IgD-negative memory B cell (primary cell): ENCODE measurements at regions not wholly inside any gene's neighbourhood (a gene's known extent, or its start where the extent isn't known, plus 50 kb on each side); places are given as distances from the start of the nearest gene placed in this dataset.
"Not testable (repeated sequence)": the region's sequence is repeated elsewhere in the genome, so short reads cannot be mapped to it uniquely, and the experiment has no call there.

Source experiments
- H3K27ac Mint-ChIP-seq, 3 donors: one replicate each; pipeline ENCODE4 v1.8.0; 2020 to 2022; ENCODE audit warnings: mild to moderate bottlenecking in 3 of 3, mixed read lengths in 3 of 3, moderate library complexity in 1 of 3
- H3K27me3 Mint-ChIP-seq: one replicate; pipeline ENCODE4 v1.8.0; 2021; ENCODE audit warnings: mixed read lengths
- H3K36me3 Mint-ChIP-seq: one replicate; pipeline ENCODE4 v1.8.0; 2020; ENCODE audit warnings: mild to moderate bottlenecking, mixed read lengths
- H3K4me1 Mint-ChIP-seq, 3 donors: one replicate each; pipeline ENCODE4 v1.8.0; 2020 to 2022; ENCODE audit warnings: mixed read lengths in 3 of 3, mild to moderate bottlenecking in 1 of 3
- H3K4me3 Mint-ChIP-seq, 4 donors: one replicate each; pipeline ENCODE4 v1.8.0; 2020 to 2022; ENCODE audit warnings: mild to moderate bottlenecking in 4 of 4, mixed read lengths in 4 of 4, moderate library complexity in 3 of 4
- H3K9me3 Mint-ChIP-seq, 3 donors: one replicate each; pipeline ENCODE4 v1.8.0; 2020 to 2021; ENCODE audit warnings: mixed read lengths in 3 of 3, mild to moderate bottlenecking in 1 of 3

GRCh38 chr10:6921026-6921425 is 340.9 kb upstream of the PRKCQ start:
- H3K27me3 Mint-ChIP-seq, H3K4me3 Mint-ChIP-seq, H3K9me3 Mint-ChIP-seq, H3K36me3 Mint-ChIP-seq, H3K27ac Mint-ChIP-seq: not testable (repeated sequence)
- peaks cover 21 to 32% (median 28%) of the 10 kb centered on the region in 3 donors for H3K4me1 Mint-ChIP-seq

- H3K4me1 Mint-ChIP-seq = peaks cover 15 to 29% (median 25%) of the 10 kb centered on the region in 3 donors
- H3K36me3 Mint-ChIP-seq = no peaks in the 10 kb centered on the region
- no peaks in the 10 kb centered on the region for H3K9me3 Mint-ChIP-seq
- no peaks in the 10 kb centered on the region for H3K27me3 Mint-ChIP-seq
- peak overlapping the region in 1 of 4 donors; percentile 86 for H3K4me3 Mint-ChIP-seq
- H3K27ac Mint-ChIP-seq = no peak overlapping the region
Measured at GRCh38 chr10:6920072-6921019, 340.3 kb upstream of the PRKCQ start.

- no peaks in the 10 kb centered on the region for H3K27me3 Mint-ChIP-seq
- H3K4me1 Mint-ChIP-seq = peaks cover 13 to 22% (median 18%) of the 10 kb centered on the region in 3 donors
- H3K9me3 Mint-ChIP-seq = no peaks in the 10 kb centered on the region
- H3K27ac Mint-ChIP-seq = no peak overlapping the region
- no peaks in the 10 kb centered on the region for H3K36me3 Mint-ChIP-seq
- no peak overlapping the region for H3K4me3 Mint-ChIP-seq
Measured at GRCh38 chr10:6919077-6919476, 339.0 kb upstream of the PRKCQ start.

GRCh38 chr10:6918305-6918704 is 338.2 kb upstream of the PRKCQ start:
- H3K27ac Mint-ChIP-seq = peak overlapping the region in 1 of 3 donors; percentile 46
- H3K4me1 Mint-ChIP-seq = peaks cover 13 to 22% (median 18%) of the 10 kb centered on the region in 3 donors
- H3K4me3 Mint-ChIP-seq = no peak overlapping the region
- H3K27me3 Mint-ChIP-seq = no peaks in the 10 kb centered on the region
- no peaks in the 10 kb centered on the region for H3K36me3 Mint-ChIP-seq
- H3K9me3 Mint-ChIP-seq = no peaks in the 10 kb centered on the region

GRCh38 chr10:6917125-6917524 is 337.0 kb upstream of the PRKCQ start:
- Mint-ChIP-seq H3K4me1 (peaks cover 13 to 22% (median 18%) of the 10 kb centered on the region in 3 donors), H3K36me3 (no peaks in the 10 kb centered on the region), H3K27me3 (no peaks in the 10 kb centered on the region), H3K9me3 (no peaks in the 10 kb centered on the region), H3K27ac (no peak overlapping the region), H3K4me3 (no peak overlapping the region)

- H3K36me3 Mint-ChIP-seq = no peaks in the 10 kb centered on the region
- H3K4me1 Mint-ChIP-seq = peaks cover 13 to 22% (median 18%) of the 10 kb centered on the region in 3 donors
- no peak overlapping the region for H3K4me3 Mint-ChIP-seq
- H3K9me3 Mint-ChIP-seq = no peaks in the 10 kb centered on the region
- H3K27ac Mint-ChIP-seq = no peak overlapping the region
- no peaks in the 10 kb centered on the region for H3K27me3 Mint-ChIP-seq
Measured at GRCh38 chr10:6916601-6917000, 336.5 kb upstream of the PRKCQ start.

GRCh38 chr10:6915307-6915706 is 335.2 kb upstream of the PRKCQ start:
- H3K27ac Mint-ChIP-seq = no peak overlapping the region
- H3K4me1 Mint-ChIP-seq = peaks cover 13 to 19% (median 14%) of the 10 kb centered on the region in 3 donors
- no peaks in the 10 kb centered on the region for H3K36me3 Mint-ChIP-seq
- H3K27me3 Mint-ChIP-seq = no peaks in the 10 kb centered on the region
- H3K4me3 Mint-ChIP-seq = no peak overlapping the region
- H3K9me3 Mint-ChIP-seq = no peaks in the 10 kb centered on the region

GRCh38 chr10:6912929-6913328 is 332.9 kb upstream of the PRKCQ start:
- H3K27me3 Mint-ChIP-seq = no peaks in the 10 kb centered on the region
- H3K36me3 Mint-ChIP-seq = no peaks in the 10 kb centered on the region
- H3K4me1 Mint-ChIP-seq = peaks cover 7 to 9% (median 8%) of the 10 kb centered on the region in 3 donors
- H3K4me3 Mint-ChIP-seq = no peak overlapping the region
- peaks cover 2 to 5% (median 4%) of the 10 kb centered on the region in 3 donors for H3K9me3 Mint-ChIP-seq
- no peak overlapping the region for H3K27ac Mint-ChIP-seq

- H3K4me1 Mint-ChIP-seq = peaks cover 7 to 9% (median 8%) of the 10 kb centered on the region in 3 donors
- no peak overlapping the region for H3K27ac Mint-ChIP-seq
- no peaks in the 10 kb centered on the region for H3K36me3 Mint-ChIP-seq
- peaks cover 2 to 5% (median 4%) of the 10 kb centered on the region in 3 donors for H3K9me3 Mint-ChIP-seq
- H3K27me3 Mint-ChIP-seq = no peaks in the 10 kb centered on the region
- H3K4me3 Mint-ChIP-seq = no peak overlapping the region
Measured at GRCh38 chr10:6912424-6912823, 332.3 kb upstream of the PRKCQ start.

- Mint-ChIP-seq H3K36me3 (no peaks in the 10 kb centered on the region), H3K4me3 (no peak overlapping the region), H3K27me3 (no peaks in the 10 kb centered on the region), H3K27ac (no peak overlapping the region), H3K9me3 (peaks cover 2 to 5% (median 4%) of the 10 kb centered on the region in 3 donors), H3K4me1 (peaks cover 7 to 8% (median 8%) of the 10 kb centered on the region in 3 donors)
Measured at GRCh38 chr10:6912021-6912420, 331.9 kb upstream of the PRKCQ start.

GRCh38 chr10:6909905-6910560 is 330.0 kb upstream of the PRKCQ start:
- Mint-ChIP-seq H3K36me3 (no peaks in the 10 kb centered on the region), H3K4me1 (no peaks in the 10 kb centered on the region), H3K27ac (no peak overlapping the region), H3K9me3 (peaks cover 2 to 7% (median 7%) of the 10 kb centered on the region in 3 donors), H3K27me3 (no peaks in the 10 kb centered on the region), H3K4me3 (no peak overlapping the region)

GRCh38 chr10:6907877-6908530 is 327.9 kb upstream of the PRKCQ start:
- Mint-ChIP-seq H3K4me1 (no peaks in the 10 kb centered on the region), H3K9me3 (peaks cover 2 to 16% (median 10%) of the 10 kb centered on the region in 3 donors), H3K27me3 (no peaks in the 10 kb centered on the region), H3K4me3 (no peak overlapping the region), H3K36me3 (peaks cover 2% of the 10 kb centered on the region), H3K27ac (no peak overlapping the region)

GRCh38 chr10:6894405-6894804 is 314.3 kb upstream of the PRKCQ start:
- H3K4me3 Mint-ChIP-seq = no peak overlapping the region
- peaks cover 5% of the 10 kb centered on the region for H3K27me3 Mint-ChIP-seq
- peaks cover 0 to 2% (median 0%) of the 10 kb centered on the region in 3 donors for H3K4me1 Mint-ChIP-seq
- no peaks in the 10 kb centered on the region for H3K9me3 Mint-ChIP-seq
- H3K27ac Mint-ChIP-seq = no peak overlapping the region
- H3K36me3 Mint-ChIP-seq = no peaks in the 10 kb centered on the region

GRCh38 chr10:6892864-6893263 is 312.8 kb upstream of the PRKCQ start:
- peaks cover 0 to 2% (median 0%) of the 10 kb centered on the region in 3 donors for H3K4me1 Mint-ChIP-seq
- H3K9me3 Mint-ChIP-seq = no peaks in the 10 kb centered on the region
- H3K27ac Mint-ChIP-seq = no peak overlapping the region
- H3K4me3 Mint-ChIP-seq = no peak overlapping the region
- no peaks in the 10 kb centered on the region for H3K36me3 Mint-ChIP-seq
- peaks cover 3% of the 10 kb centered on the region for H3K27me3 Mint-ChIP-seq

- Mint-ChIP-seq H3K27me3 (peaks cover 3% of the 10 kb centered on the region), H3K27ac (no peak overlapping the region), H3K4me1 (peaks cover 0 to 2% (median 0%) of the 10 kb centered on the region in 3 donors), H3K4me3 (no peak overlapping the region), H3K36me3 (no peaks in the 10 kb centered on the region), H3K9me3 (no peaks in the 10 kb centered on the region)
Measured at GRCh38 chr10:6891924-6892323, 311.8 kb upstream of the PRKCQ start.
